Endothelial cell of hepatic sinusoid (primary cell): ENCODE measurements at regions not wholly inside any gene's neighbourhood (a gene's known extent, or its start where the extent isn't known, plus 50 kb on each side); places are given as distances from the start of the nearest gene placed in this dataset.

Experiments used
- in situ Hi-C: cut with HindIII; loops from 2 replicates; pipeline ENCODE4 v1.10.0; 2017; ENCODE audit warnings: low sequenced_read_pairs

- in situ Hi-C loops: loop anchor here (25.0 kb wide), 1 partner anchor 553 kb away; the partner anchor contains the start of gene HLX
These were observed 301.2 kb downstream of the DUSP10 start for GRCh38 chr1:221440658-221441057.

- in situ Hi-C loops: loop anchor here (25.0 kb wide), 1 partner anchor 555 kb away; the partner anchor contains the start of gene HLX
These were observed 299.8 kb downstream of the DUSP10 start for GRCh38 chr1:221442056-221442455.

GRCh38 chr1:221444346-221444745, 297.5 kb downstream of the DUSP10 start:
- in situ Hi-C loops: loop anchor here (25.0 kb wide), 1 partner anchor 557 kb away; the partner anchor contains the start of gene HLX

DNA sequence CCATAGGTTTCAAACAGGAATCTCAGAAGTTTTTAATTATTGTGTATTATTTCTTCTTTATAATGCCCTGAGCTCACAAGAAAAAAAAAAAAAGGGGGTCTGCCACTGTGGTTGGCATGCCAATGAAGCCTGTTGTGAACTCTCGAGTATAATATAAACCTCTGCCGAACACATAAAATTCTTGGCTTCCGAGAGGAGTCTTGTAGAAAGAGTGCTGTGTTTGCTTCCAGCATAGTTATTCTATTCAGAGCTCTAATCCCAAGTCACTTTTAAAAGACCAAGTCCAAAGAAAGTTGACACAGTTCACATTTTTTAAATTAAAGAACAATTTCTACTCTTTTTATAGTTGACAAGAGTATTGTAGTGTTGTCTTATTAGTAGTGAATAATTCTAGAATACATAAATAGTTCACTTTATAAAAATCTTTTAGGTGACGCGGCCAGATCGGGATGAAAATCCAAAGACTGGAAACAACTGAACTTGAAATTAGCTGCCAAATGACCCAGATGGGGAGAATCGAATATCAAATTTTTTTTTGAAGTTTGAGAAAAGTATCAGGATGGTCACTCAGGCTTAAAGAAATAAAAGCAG, 293.2 kb downstream of the DUSP10 start:
- in situ Hi-C loops: loop anchor here (25.0 kb wide), 1 partner anchor 561 kb away; the partner anchor contains the start of gene HLX

DNA sequence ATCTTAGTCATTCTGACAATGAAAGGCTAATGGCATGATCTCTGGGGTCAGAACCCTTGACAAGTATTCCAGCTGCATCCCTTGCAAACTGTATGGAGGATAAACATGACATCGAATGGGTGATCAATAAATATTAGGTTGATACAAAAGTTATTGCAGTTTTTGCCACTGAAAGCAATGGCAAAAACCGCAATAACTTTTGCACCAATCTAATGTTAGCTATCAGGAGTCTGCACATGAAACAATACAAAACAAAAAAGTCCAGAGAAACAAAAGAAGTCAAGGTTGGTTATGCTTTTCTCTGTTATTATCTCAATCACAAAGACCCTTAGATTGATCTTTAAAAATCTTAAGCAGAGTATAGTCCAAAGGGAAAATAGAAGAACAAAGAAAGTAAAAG, 292.7 kb downstream of the DUSP10 start:
- in situ Hi-C loops: loop anchor here (25.0 kb wide), 1 partner anchor 562 kb away; the partner anchor contains the start of gene HLX

DNA sequence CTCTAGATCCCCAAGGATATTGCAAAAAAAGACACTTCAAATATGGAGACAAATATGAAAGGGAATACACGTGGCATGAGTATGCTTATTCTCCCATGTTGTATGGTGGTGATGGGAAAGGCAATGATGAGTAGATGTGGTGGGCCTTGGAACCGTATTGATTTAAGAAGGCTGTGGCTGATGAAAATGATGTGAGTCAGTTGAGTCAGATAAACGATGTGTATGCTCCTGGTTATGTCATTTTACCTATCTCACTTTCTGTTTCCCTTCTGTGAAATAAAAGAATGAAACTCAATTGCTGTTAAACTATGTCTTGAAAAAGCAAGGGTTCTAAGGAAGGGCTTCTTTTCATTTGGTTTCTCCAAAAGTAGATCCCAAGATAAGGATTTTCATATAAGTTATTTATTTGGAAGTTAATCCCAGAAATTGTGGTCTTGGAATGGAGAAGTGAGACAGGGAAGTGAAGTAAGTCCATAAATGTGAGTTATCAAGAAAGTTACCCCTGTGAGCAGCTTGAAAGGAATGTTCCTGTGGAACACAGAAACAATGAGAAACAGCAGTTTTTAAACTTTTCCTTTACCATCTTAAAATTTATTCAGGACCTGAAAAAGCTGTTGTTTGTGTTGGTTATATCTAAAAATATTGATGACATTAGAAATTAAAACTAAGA, 292.0 kb downstream of the DUSP10 start:
- in situ Hi-C loops: loop anchor here (25.0 kb wide), 1 partner anchor 563 kb away; the partner anchor contains the start of gene HLX

- in situ Hi-C loops: no loop called here
These were observed 290.1 kb downstream of the DUSP10 start for GRCh38 chr1:221451741-221452140.

- in situ Hi-C loops: no loop called here
These were observed 287.8 kb downstream of the DUSP10 start for GRCh38 chr1:221454096-221454495.

DNA sequence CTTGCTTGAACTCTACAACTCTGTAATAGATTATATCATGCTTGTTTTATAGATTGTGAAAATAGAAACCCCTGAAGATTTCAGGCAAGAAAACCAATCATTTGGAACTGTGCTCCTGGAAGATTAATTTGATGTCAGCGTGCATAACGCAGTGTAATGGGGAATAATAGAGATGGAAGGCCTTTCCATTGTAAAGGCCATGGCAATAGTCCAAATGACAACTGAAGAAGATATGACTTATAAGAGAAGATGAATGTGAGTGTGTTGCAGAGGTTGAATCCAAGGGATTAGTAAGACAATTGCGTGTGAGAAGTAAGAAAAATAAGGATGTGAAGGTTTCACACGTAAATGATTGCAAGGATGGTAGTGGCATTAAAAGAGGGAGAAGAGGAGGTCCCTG, 285.0 kb downstream of the DUSP10 start:
- in situ Hi-C loops: no loop called here

DNA sequence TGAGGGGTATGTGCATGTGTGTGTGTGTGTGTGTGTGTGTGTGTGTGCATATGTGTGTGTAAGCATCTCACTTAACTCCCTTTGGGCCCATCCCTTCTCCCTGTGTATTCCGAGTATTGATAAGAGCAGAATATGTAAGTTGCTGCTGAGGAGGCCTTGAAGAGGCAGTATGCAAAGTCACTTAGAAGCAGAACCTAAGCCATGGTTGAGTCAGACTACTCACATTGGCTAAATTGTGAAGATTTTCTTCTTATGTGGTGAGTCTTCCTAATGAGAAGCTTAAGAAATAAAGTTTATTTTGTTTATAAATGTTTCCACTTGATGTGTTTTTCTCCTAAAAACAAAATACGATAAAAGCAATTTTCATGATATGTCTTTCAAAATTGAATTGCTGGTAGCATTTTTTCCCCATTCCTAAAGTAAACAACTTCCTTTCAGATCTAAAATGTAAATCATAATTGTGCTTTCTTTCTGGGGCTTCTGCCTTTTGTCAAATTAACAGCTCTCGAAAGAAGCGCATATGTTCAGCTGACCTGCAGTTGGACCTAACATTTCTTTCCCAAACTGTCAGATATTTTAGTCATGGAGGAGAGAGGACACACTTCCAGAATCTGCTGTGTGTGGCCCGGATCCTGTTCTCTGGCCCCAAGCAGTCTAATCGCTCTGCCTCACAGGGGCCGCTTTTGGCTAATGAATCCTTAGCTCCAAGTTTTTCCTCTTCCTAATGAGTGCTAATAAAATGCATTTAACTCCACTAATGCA, 284.0 kb downstream of the DUSP10 start:
- in situ Hi-C loops: no loop called here

GRCh38 chr1:221458447-221459156, 283.3 kb downstream of the DUSP10 start:
- in situ Hi-C loops: no loop called here

GRCh38 chr1:221459558-221459957, 282.3 kb downstream of the DUSP10 start:
- in situ Hi-C loops: no loop called here

DNA sequence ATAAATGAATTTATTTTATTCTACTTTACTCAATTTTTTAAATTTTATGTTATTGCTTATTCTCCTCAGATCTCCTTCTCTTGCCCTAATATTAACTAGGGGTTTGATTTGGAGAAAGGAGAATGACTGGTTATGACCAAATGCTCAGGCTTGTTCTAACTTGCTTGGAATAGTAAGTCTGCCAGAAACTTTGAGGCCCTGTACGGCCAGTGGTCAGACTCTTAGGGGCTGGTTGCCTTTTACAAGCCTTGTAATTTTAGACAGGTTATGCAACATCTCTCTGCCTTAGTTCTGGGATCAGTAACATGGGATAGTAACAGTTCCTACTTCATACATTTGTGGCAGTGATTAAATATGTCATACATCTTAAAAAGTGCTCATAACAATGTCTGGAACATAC, 279.5 kb downstream of the DUSP10 start:
- in situ Hi-C loops: loop anchor here (10.0 kb wide), 1 partner anchor 992 kb away; no protein-coding TSS in a partner anchor

GRCh38 chr1:221468546-221468945, 273.3 kb downstream of the DUSP10 start:
- in situ Hi-C loops: loop anchor here (10.0 kb wide), 1 partner anchor 986 kb away; no protein-coding TSS in a partner anchor

- in situ Hi-C loops: loop anchor here (10.0 kb wide), 1 partner anchor 985 kb away; no protein-coding TSS in a partner anchor
These were observed 272.4 kb downstream of the DUSP10 start for GRCh38 chr1:221469476-221469875.

DNA sequence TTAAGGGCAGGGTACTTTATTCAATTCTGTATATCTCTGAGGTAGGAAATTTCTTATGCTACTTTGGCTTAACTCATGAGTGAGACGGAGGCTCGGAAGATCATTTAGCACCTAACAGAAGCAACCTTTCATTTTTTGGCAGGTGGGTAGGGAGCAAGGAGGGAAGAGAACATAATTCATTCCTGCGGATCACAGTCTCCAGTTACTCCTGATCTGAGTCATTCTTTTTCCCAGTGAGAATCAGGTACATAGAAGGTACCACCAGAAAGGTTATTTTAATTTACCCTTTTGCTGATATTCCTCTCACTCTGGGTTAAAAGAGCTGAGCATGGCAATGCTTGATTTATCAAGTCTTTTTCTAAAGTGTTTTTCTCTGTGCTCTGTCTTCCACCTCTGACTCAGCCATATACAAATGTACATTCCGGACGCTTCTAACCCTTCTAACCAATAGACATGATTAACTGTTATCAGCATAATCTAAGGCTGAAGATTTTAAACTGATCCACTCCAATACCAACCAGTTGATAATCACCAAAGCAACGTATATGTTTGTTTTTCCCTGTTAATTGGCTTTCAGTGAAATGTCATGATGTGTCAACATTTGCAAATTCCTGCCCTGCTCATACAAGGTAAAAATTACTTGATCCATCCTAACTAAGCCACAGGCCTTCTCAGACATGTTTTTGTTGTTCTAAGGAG, 271.7 kb downstream of the DUSP10 start:
- in situ Hi-C loops: loop anchor here (10.0 kb wide), 1 partner anchor 985 kb away; no protein-coding TSS in a partner anchor

DNA sequence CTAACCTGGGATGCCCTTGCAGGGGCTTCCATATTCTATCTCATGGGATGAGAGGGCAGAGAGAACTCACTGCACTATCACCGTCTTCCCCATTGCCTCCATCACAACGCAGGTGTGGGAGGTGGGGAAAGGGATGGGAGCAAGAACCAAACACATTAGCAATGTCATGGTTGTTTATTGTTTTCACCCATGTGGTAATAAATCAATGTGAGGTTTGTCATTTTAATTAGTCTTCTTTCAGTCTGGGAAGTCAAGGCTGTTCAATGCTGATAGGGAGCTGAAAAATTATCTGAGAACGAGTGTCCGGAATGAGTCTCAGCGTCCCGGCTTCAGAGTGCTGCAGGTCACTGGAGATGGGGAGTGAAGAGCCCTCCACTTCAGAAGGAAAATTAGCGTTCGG, 268.5 kb downstream of the DUSP10 start:
- in situ Hi-C loops: no loop called here

GRCh38 chr1:221477252-221477651, 264.6 kb downstream of the DUSP10 start:
- in situ Hi-C loops: no loop called here

- in situ Hi-C loops: no loop called here
These were observed 263.6 kb downstream of the DUSP10 start for GRCh38 chr1:221478050-221478949.
